Erythroblast (primary cell): ENCODE measurements at regions not wholly inside any gene's neighbourhood (a gene's known extent, or its start where the extent isn't known, plus 50 kb on each side); places are given as distances from the start of the nearest gene placed in this dataset.

Experiments used
- DNase-seq, 2 experiments: peaks; one replicate each; lab custom pipeline; 2025; lab: John Stamatoyannopoulos, UW
- GATA1 ChIP-seq: IDR thresholded peaks from 2 replicates; pipeline ENCODE4 v1.6.1; 2011; ENCODE audit warnings: low read depth, mild to moderate bottlenecking, control low read depth, low read length, moderate library complexity
- POLR2A ChIP-seq: IDR thresholded peaks from 2 replicates; pipeline ENCODE4 v1.6.1; 2011; ENCODE audit warnings: mild to moderate bottlenecking, low read length

DNA sequence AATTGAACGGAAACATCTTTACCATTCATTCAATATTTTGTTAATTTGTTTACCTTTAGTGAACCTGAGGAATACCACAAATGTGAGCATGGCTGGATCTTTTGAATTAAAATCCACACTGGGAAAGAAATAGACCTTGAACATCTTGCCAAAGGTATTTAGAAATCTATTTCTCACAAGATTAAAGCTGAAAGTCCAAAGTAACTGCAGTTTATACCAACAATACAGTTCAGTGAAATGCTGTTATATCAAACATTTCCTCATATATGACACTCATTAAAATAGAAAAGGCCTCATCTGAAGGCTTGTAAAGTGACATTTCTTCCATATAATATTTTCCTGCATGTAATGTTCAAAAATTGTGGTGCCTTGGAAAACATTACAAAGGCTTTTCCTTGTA lies 166.5 kb upstream of the HAND2 start:
- no peak for DNase-seq
- TF ChIP-seq POLR2A (no peak), GATA1 (no peak)

DNA sequence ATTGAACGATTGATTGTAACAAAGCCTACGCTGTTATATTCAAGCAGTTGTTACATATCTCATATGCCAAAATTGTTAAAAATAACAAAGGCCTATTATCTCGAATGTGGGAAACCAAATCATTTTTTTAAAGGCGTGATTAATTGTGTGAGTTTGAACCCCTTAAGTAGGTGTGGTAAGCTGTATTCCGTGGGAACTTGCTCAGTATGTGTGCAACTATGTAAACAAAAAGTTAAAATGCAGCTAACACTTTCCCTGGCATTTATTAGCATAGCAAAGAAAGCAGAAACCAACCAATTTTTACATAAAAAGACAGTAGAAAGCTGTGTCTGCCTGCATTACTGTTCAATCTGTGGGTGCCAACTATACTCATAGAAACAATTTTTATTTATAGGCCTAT lies 166.0 kb upstream of the HAND2 start:
- TF ChIP-seq GATA1 (no peak), POLR2A (no peak)

GRCh38 chr4:173685831-173686210 lies 155.8 kb upstream of the HAND2 start:
- no peak for TF ChIP-seq GATA1
- no peak for TF ChIP-seq POLR2A
- no peak for DNase-seq

More for the DNA sequence above, 166.0 kb upstream of the HAND2 start:
- no peak for DNase-seq

- no peak for DNase-seq
- no peak for TF ChIP-seq GATA1
- TF ChIP-seq POLR2A: no peak
Measured at GRCh38 chr4:173685165-173685830, 155.3 kb upstream of the HAND2 start.

DNA sequence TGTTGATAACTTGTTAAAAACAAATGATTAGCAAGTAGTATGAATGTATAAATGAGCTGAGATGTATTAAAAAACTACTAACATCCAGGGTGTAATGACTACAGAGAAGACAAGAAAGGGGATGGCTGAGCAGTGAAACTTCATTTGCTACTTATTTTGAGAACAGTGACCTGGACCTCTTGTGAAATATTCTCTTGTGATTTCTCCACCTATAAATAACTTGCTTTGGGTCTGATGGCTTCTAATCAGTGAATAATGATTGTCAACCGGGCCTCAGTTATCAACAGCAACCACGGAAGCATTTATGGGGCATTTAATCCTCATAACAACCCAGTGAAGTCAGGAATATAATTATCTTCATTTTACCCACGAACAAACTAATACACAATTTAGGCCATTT lies 154.2 kb upstream of the HAND2 start:
- no peak for TF ChIP-seq POLR2A
- TF ChIP-seq GATA1: no peak

DNA sequence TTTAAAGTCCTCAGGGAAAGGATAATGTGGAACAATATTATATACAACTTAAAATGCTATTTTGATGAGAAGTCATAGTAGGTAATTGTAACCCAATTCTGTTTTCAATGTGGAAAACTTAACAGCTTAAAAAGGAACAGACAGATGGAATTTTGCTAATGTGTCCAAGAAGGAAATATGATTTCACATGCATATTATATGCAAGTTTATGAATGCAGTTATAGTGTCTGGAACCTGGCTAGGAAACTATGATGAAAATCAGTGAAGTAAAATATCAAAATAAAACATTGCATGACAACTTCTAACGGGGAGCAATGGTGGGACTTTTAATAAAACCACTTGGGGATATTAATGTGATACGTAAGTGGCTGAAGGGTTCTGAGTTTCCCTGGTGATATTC lies 152.6 kb upstream of the HAND2 start:
- no peak for DNase-seq

More for the DNA sequence above, 154.2 kb upstream of the HAND2 start:
- DNase-seq: no peak

DNA sequence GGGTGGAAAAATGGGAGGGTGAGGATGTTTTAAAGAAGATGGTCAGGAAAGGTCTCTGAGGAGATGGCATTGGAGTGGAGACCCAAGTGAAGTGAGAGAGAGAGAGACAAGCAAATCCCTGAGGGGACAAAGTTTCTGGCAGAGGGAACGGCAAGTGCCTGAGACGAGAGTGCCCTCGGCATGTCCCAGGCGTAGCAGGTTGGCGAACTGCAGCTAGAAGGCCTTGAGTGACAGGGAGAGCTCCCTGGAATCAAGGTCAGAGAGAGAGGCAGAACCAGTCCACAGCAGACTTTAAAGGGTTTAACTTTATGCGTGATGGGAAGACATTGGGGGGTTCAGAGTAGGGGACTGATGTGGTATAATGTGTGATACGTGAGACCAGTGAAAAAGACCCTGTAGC lies 150.2 kb upstream of the HAND2 start:
- TF ChIP-seq GATA1: no peak
- TF ChIP-seq POLR2A: no peak
- no peak for DNase-seq

More for the DNA sequence above, 152.6 kb upstream of the HAND2 start:
- TF ChIP-seq GATA1 (no peak), POLR2A (no peak)

DNA sequence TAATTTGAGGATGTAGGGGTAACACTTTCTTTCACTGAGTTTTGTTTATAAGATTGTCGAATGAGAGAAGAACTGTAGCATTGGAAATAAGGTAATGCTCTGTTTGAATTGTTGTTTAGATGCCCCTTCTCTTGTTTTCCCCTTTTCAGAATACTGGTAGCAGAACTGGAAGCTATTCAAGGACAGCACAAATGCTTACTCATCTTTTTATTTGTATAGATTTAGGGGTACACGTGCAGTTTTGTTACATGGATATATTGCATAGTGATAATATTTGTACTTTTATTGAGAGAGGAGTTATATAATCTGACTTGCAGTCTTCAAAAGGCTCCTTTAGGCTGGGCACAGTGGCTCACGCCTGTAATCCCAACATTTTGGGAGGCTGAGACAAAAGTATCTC lies 145.4 kb upstream of the HAND2 start:
- no peak for DNase-seq
- TF ChIP-seq GATA1 (no peak), POLR2A (no peak)

GRCh38 chr4:173669460-173670179 lies 139.6 kb upstream of the HAND2 start:
- DNase-seq: no peak
- no peak for TF ChIP-seq POLR2A
- TF ChIP-seq GATA1: no peak

DNA sequence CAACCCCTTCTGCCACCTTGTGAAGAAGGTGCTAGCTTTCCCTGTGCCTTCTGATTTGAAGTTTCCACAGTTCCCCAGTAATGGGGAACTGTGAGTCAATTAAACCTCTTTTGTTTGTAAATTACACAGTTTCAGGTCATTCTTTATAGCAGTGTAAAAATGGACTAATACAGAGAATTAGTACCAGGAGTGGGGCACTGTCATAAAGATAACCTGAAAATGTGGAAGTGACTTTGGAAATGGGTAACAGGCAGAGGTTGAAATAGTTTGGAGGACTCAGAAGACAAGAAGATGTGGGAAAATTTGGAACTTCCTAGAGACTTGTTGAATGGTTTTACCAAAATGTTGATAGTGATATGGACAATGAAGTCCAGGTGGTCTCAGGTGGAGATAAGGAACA lies 131.0 kb upstream of the HAND2 start:
- TF ChIP-seq GATA1: no peak
- no peak for TF ChIP-seq POLR2A
- no peak for DNase-seq

DNA sequence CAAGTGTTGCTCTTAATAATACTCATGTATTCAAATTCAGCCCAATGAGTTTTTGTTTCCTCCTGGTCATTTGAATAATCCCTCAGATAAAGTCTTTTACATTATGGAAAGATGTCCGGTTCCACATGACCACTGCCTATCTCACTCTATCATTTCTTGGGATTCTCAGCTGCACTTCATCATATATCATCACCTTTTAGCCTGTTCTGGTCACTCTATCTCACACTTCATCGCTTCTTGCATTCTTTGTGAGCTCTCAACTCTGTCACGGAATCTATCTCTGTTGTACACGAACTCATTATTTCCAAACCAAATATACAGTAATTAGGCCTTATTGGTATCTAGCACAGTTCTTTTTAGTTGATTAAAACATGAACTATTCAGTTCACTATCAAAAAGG lies 126.9 kb upstream of the HAND2 start:
- no peak for TF ChIP-seq GATA1
- DNase-seq: no peak

DNA sequence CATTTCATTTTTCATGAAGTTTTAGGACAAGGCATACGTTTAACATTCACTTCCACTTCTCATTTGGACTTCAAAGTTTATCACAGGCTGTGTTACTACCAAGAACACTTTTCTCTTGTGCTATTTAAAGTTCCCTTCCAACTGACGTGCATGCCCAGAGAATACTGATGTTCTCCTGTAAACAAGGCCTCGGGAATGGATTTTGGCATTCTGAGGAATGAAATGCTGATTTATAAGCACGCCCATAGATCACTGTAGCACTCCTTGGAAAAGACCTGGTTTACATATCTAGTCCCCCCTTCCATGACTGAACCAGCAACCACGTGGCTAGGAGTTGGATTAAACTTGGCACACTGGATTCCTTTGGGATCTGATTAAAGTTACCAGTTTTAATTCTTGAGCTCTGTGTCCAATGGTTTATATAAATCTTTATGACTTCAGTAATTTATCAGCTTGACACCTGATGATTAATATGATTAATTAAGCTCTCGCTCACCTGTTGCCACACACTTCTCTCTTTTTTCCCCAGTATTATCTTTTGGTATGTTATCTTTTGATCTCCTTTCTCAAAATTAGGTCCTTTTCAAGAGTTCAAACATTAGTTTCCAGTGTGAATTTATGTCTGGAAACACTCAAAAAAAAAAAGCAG lies 122.4 kb upstream of the HAND2 start:
- TF ChIP-seq POLR2A: no peak
- no peak for TF ChIP-seq GATA1
- DNase-seq: no peak

- TF ChIP-seq POLR2A: no peak
- no peak for DNase-seq
Measured at GRCh38 chr4:173651651-173652282, 121.7 kb upstream of the HAND2 start.

- DNase-seq: no peak
- no peak for TF ChIP-seq GATA1
- no peak for TF ChIP-seq POLR2A
Measured at GRCh38 chr4:173647902-173648301, 117.9 kb upstream of the HAND2 start.

GRCh38 chr4:173642509-173642908 lies 112.5 kb upstream of the HAND2 start:
- no peak for TF ChIP-seq GATA1
- TF ChIP-seq POLR2A: no peak
- no peak for DNase-seq
